ENCODE measurements at regions not wholly inside any gene's neighbourhood (a gene's known extent, or its start where the extent isn't known, plus 50 kb on each side); places are given as distances from the start of the nearest gene placed in this dataset.

GRCh38 chr15:97729270-97729669 lies 231.2 kb upstream of the ARRDC4 start:
- Histone ChIP-seq H3K27ac (ENCODE audit: low read depth, low read length) (no peak overlapping the region), H3K9me3 (ENCODE audit: control insufficient read depth, insufficient read depth, low read depth, low read length) (no peaks in the 10 kb centered on the region), H3K36me3 (ENCODE audit: control insufficient read depth, insufficient read depth, low read length) (no peaks in the 10 kb centered on the region), H3K4me1 (ENCODE audit: control insufficient read depth, insufficient read depth, low read length) (no peaks in the 10 kb centered on the region), H3K4me3 (ENCODE audit: low read depth, low read length) (no peak overlapping the region), H3K9ac (ENCODE audit: low read length) (no peak overlapping the region), H3K27me3 (ENCODE audit: control insufficient read depth, insufficient read depth, low read length) (peaks cover 7% of the 10 kb centered on the region; the same call in 1 of the 2 replicates)

- Histone ChIP-seq H3K9me3 (ENCODE audit: control insufficient read depth, insufficient read depth, low read depth, low read length) (no peaks in the 10 kb centered on the region), H3K27me3 (ENCODE audit: control insufficient read depth, insufficient read depth, low read length) (peaks cover 7% of the 10 kb centered on the region; the same call in 1 of the 2 replicates)
Measured at GRCh38 chr15:97730315-97730714, 230.2 kb upstream of the ARRDC4 start.

DNA sequence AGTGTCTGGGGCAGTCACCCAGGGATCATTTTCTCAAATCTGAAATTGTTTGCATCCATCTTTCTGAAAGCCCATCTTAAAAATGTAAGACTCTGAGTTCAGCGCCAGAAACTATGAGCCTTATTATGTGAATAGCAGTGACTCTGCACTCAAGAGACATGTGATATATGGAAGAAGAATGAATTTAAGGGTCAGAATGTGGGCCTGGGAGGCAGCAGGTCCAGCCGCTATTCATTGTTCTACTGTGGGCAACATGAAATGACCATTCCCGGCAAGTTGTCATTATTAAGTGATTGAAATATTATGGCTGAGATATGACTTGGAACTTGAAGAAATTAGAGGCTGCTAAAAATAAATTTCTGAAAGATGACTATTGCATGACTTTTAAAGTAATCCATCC lies 228.6 kb upstream of the ARRDC4 start:
- no peak overlapping the region for H3K27ac ChIP-seq (ENCODE audit: low read depth, low read length)
- no peak overlapping the region for H3K4me3 ChIP-seq (ENCODE audit: low read depth, low read length)
- H3K27me3 ChIP-seq (ENCODE audit: control insufficient read depth, insufficient read depth, low read length), result peaks cover 7% of the 10 kb centered on the region; the same call in 1 of the 2 replicates
- no peaks in the 10 kb centered on the region for H3K4me1 ChIP-seq (ENCODE audit: control insufficient read depth, insufficient read depth, low read length)
- no peak overlapping the region for H3K9ac ChIP-seq (ENCODE audit: low read length)
- H3K36me3 ChIP-seq (ENCODE audit: control insufficient read depth, insufficient read depth, low read length), result no peaks in the 10 kb centered on the region
- no peaks in the 10 kb centered on the region for H3K9me3 ChIP-seq (ENCODE audit: control insufficient read depth, insufficient read depth, low read depth, low read length)

More at GRCh38 chr15:97730315-97730714, 230.2 kb upstream of the ARRDC4 start:
- Histone ChIP-seq H3K4me3 (ENCODE audit: low read depth, low read length) (no peak overlapping the region), H3K27ac (ENCODE audit: low read depth, low read length) (no peak overlapping the region), H3K36me3 (ENCODE audit: control insufficient read depth, insufficient read depth, low read length) (no peaks in the 10 kb centered on the region), H3K4me1 (ENCODE audit: control insufficient read depth, insufficient read depth, low read length) (no peaks in the 10 kb centered on the region), H3K9ac (ENCODE audit: low read length) (no peak overlapping the region)

GRCh38 chr15:97733373-97733772 lies 227.1 kb upstream of the ARRDC4 start:
- Histone ChIP-seq H3K9ac (ENCODE audit: low read length) (no peak overlapping the region), H3K27ac (ENCODE audit: low read depth, low read length) (no peak overlapping the region), H3K9me3 (ENCODE audit: control insufficient read depth, insufficient read depth, low read depth, low read length) (no peaks in the 10 kb centered on the region), H3K4me1 (ENCODE audit: control insufficient read depth, insufficient read depth, low read length) (no peaks in the 10 kb centered on the region), H3K27me3 (ENCODE audit: control insufficient read depth, insufficient read depth, low read length) (peaks cover 7% of the 10 kb centered on the region; the same call in 1 of the 2 replicates), H3K36me3 (ENCODE audit: control insufficient read depth, insufficient read depth, low read length) (no peaks in the 10 kb centered on the region), H3K4me3 (ENCODE audit: low read depth, low read length) (no peak overlapping the region)

DNA sequence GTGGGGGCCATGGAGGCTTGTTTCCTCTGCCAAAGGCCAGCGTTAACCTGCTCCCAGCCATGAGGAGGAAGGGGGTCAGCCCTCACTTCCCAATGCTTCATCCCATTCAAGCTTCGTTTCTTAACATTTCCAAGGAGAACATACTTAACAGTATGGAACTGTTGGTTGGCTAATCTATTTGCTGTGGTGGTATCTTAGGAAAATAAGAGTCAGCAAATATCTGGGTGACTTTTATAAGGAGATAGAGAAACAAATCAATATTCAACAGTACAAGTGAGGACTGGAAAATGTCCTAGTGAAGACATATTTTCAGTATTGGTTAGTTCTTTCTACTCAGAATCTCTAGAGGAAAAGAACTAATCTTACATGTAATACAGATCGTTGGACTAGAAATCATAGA lies 223.8 kb upstream of the ARRDC4 start:
- no peak overlapping the region for H3K4me3 ChIP-seq (ENCODE audit: low read depth, low read length)
- H3K4me1 ChIP-seq (ENCODE audit: control insufficient read depth, insufficient read depth, low read length), result no peaks in the 10 kb centered on the region
- peaks cover 2% of the 10 kb centered on the region; the same call in 1 of the 2 replicates for H3K27me3 ChIP-seq (ENCODE audit: control insufficient read depth, insufficient read depth, low read length)
- no peaks in the 10 kb centered on the region for H3K36me3 ChIP-seq (ENCODE audit: control insufficient read depth, insufficient read depth, low read length)
- H3K9ac ChIP-seq (ENCODE audit: low read length), result no peak overlapping the region
- no peak overlapping the region for H3K27ac ChIP-seq (ENCODE audit: low read depth, low read length)
- no peaks in the 10 kb centered on the region for H3K9me3 ChIP-seq (ENCODE audit: control insufficient read depth, insufficient read depth, low read depth, low read length)

DNA sequence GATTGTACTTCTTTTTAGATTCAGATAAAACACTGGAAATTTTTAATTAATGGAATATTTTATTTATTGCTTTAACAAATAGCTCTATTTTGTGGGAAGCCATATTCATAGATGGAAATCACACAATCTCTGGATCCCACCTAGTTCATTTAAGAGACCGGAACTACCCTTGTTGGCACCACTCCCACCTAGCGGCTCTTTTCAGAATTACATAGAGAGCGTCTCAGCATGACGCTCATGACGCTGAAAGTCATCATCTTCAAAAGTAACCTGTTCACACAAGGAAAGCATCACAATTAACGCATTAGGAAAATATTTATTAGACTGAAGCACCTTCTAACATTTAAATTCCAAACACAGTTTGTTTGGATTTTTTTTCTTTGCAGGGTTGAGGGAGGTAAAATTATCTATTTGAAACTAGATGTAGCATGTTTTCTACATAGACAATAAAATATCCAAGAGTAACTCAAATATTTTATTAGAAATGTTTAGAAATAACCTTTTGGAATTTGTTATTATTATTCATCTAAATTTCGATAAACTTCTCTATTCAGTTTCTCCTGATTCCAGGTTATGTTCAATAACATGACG lies 214.9 kb upstream of the ARRDC4 start:
- no peaks in the 10 kb centered on the region for H3K36me3 ChIP-seq (ENCODE audit: control insufficient read depth, insufficient read depth, low read length)
- H3K4me1 ChIP-seq (ENCODE audit: control insufficient read depth, insufficient read depth, low read length), result peaks cover 4% of the 10 kb centered on the region; the same call in 1 of the 2 replicates
- no peak overlapping the region for H3K4me3 ChIP-seq (ENCODE audit: low read depth, low read length)
- no peak overlapping the region for H3K9ac ChIP-seq (ENCODE audit: low read length)
- H3K27me3 ChIP-seq (ENCODE audit: control insufficient read depth, insufficient read depth, low read length), result no peaks in the 10 kb centered on the region
- no peaks in the 10 kb centered on the region for H3K9me3 ChIP-seq (ENCODE audit: control insufficient read depth, insufficient read depth, low read depth, low read length)
- no peak overlapping the region for H3K27ac ChIP-seq (ENCODE audit: low read depth, low read length)

- Histone ChIP-seq H3K27me3 (ENCODE audit: control insufficient read depth, insufficient read depth, low read length) (no peaks in the 10 kb centered on the region), H3K9me3 (ENCODE audit: control insufficient read depth, insufficient read depth, low read depth, low read length) (no peaks in the 10 kb centered on the region), H3K36me3 (ENCODE audit: control insufficient read depth, insufficient read depth, low read length) (no peaks in the 10 kb centered on the region), H3K27ac (ENCODE audit: low read depth, low read length) (no peak overlapping the region), H3K4me3 (ENCODE audit: low read depth, low read length) (no peak overlapping the region), H3K4me1 (ENCODE audit: control insufficient read depth, insufficient read depth, low read length) (peaks cover 4% of the 10 kb centered on the region; the same call in 1 of the 2 replicates), H3K9ac (ENCODE audit: low read length) (no peak overlapping the region)
Measured at GRCh38 chr15:97747342-97747741, 213.2 kb upstream of the ARRDC4 start.

DNA sequence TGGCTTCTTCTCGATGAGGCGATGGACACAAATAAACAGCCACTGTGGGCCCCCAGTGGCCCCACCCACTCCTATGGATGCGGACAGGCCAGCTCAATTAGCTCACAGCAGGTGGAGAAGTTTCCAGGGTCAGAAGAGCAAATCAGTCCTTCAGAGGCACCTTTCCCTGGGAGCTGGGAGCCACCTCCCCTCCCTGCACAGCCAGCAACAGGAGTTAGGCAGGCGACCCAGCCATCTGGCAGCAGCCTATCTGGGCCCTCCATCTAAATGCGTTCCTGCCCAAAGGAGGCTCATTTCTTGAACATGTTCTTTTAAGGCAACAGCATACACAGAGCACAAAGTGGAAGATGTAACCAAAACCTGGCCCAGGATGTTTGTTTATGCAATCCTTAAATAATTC lies 211.9 kb upstream of the ARRDC4 start:
- Histone ChIP-seq H3K27ac (ENCODE audit: low read depth, low read length) (no peak overlapping the region), H3K4me3 (ENCODE audit: low read depth, low read length) (no peak overlapping the region), H3K9ac (ENCODE audit: low read length) (no peak overlapping the region), H3K27me3 (ENCODE audit: control insufficient read depth, insufficient read depth, low read length) (no peaks in the 10 kb centered on the region), H3K36me3 (ENCODE audit: control insufficient read depth, insufficient read depth, low read length) (no peaks in the 10 kb centered on the region), H3K4me1 (ENCODE audit: control insufficient read depth, insufficient read depth, low read length) (peaks cover 4% of the 10 kb centered on the region; the same call in 1 of the 2 replicates), H3K9me3 (ENCODE audit: control insufficient read depth, insufficient read depth, low read depth, low read length) (no peaks in the 10 kb centered on the region)

DNA sequence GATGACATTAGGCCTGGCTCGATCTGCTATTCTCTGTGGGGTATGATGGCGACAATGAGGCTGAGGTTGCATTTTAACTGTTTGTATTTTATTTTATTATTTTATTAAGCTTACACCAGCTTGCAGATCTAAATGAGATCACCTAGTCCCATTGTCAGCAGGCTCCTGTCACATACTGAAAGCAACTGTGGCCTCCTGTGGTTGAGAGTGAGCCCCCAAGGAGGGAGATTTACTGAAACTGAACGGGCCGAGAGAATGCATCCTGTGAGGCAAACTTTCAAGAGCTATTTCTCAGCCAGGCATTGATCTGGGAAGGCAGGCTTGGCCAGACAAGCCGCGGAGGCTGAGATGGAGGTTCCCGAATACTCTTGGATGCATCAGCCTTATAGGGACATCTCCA lies 210.4 kb upstream of the ARRDC4 start:
- Histone ChIP-seq H3K4me3 (ENCODE audit: low read depth, low read length) (no peak overlapping the region), H3K4me1 (ENCODE audit: control insufficient read depth, insufficient read depth, low read length) (peaks cover 4% of the 10 kb centered on the region; the same call in 1 of the 2 replicates), H3K9ac (ENCODE audit: low read length) (no peak overlapping the region), H3K27ac (ENCODE audit: low read depth, low read length) (no peak overlapping the region), H3K27me3 (ENCODE audit: control insufficient read depth, insufficient read depth, low read length) (no peaks in the 10 kb centered on the region), H3K36me3 (ENCODE audit: control insufficient read depth, insufficient read depth, low read length) (no peaks in the 10 kb centered on the region), H3K9me3 (ENCODE audit: control insufficient read depth, insufficient read depth, low read depth, low read length) (no peaks in the 10 kb centered on the region)

- no peaks in the 10 kb centered on the region for H3K9me3 ChIP-seq (ENCODE audit: control insufficient read depth, insufficient read depth, low read depth, low read length)
- no peak overlapping the region for H3K9ac ChIP-seq (ENCODE audit: low read length)
- H3K4me1 ChIP-seq (ENCODE audit: control insufficient read depth, insufficient read depth, low read length), result no peaks in the 10 kb centered on the region; the same call in 1 of the 2 replicates
- H3K4me3 ChIP-seq (ENCODE audit: low read depth, low read length), result no peak overlapping the region
- peaks cover 6% of the 10 kb centered on the region for H3K27me3 ChIP-seq (ENCODE audit: control insufficient read depth, insufficient read depth, low read length)
- H3K36me3 ChIP-seq (ENCODE audit: control insufficient read depth, insufficient read depth, low read length), result no peaks in the 10 kb centered on the region
- no peak overlapping the region for H3K27ac ChIP-seq (ENCODE audit: low read depth, low read length)
Measured at GRCh38 chr15:97755726-97756125, 204.8 kb upstream of the ARRDC4 start.

- H3K9me3 ChIP-seq (ENCODE audit: control insufficient read depth, insufficient read depth, low read depth, low read length), result no peaks in the 10 kb centered on the region
- H3K27ac ChIP-seq (ENCODE audit: low read depth, low read length), result no peak overlapping the region
- H3K9ac ChIP-seq (ENCODE audit: low read length), result no peak overlapping the region
- peaks cover 6% of the 10 kb centered on the region for H3K27me3 ChIP-seq (ENCODE audit: control insufficient read depth, insufficient read depth, low read length)
- H3K36me3 ChIP-seq (ENCODE audit: control insufficient read depth, insufficient read depth, low read length), result no peaks in the 10 kb centered on the region
- no peak overlapping the region for H3K4me3 ChIP-seq (ENCODE audit: low read depth, low read length)
- no peaks in the 10 kb centered on the region; the same call in 1 of the 2 replicates for H3K4me1 ChIP-seq (ENCODE audit: control insufficient read depth, insufficient read depth, low read length)
Measured at GRCh38 chr15:97759363-97759762, 201.1 kb upstream of the ARRDC4 start.
